SK-N-MC (cell line): ENCODE measurements at regions not wholly inside any gene's neighbourhood (a gene's known extent, or its start where the extent isn't known, plus 50 kb on each side); places are given as distances from the start of the nearest gene placed in this dataset.

Source experiments
- EZH2 ChIP-seq: fragments of 200-600 bp; sonication (generic); IDR thresholded peaks from one replicate; pipeline ENCODE4 v1.6.1; 2017; ENCODE audit warnings: antibody characterized with exemption
- FOXP2 ChIP-seq: optimal IDR thresholded peaks from 2 replicates; pipeline ENCODE3; 2011; ENCODE audit warnings: mild to moderate bottlenecking, moderate library complexity; ENCODE audit not compliant: insufficient read depth; ENCODE audit errors: extremely low read length, control extremely low read depth
- POLR2AphosphoS5 ChIP-seq: IDR thresholded peaks from 2 replicates; pipeline ENCODE4 v1.6.1; 2012; ENCODE audit warnings: mild to moderate bottlenecking, low read depth, low read length, borderline replicate concordance

DNA sequence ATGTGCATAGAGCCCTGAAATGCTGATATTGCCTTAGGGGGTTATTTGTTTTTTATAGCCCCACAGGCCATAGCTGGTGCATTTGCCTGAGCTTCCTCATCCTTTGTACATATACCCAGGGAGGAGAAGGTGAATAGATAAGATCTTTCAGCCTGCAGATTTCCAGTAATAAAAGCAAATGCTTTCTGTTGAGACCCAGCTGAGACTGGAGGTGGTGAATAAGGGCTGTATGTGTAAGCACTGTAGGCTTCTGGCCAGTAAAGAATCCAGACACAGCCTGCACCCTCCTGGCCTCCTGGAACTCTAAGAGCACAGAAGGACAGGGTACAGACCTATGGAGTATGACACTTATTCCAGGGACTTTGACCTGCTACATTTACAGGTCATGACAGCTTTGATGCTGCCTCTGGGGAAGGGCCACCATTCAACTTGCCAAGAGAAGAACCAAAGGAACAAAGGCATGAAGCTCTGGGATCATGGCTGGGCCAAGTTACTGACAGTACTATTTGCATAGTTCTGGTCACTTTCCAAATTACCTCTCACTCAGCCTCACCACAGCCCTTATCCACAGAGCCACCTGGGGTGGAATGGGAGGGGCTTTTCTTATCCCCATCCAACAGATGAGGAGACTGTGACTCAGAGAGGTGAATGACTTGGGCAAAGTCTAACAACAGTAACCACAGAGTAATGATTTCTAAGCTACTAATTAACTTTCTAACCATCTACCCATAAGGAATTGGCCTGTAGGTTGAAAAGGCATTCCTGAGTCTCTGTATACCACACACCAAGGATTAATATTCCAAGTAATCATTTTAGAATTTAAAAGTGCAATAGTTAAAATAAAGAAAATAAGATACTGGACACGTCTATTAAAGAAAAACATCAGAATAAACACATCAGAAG, 604.5 kb upstream of the KLF4 start:
- TF ChIP-seq POLR2AphosphoS5 = no peak
- TF ChIP-seq FOXP2 = no peak
- TF ChIP-seq EZH2 = no peak
